ENCODE measurements at regions not wholly inside any gene's neighbourhood (a gene's known extent, or its start where the extent isn't known, plus 50 kb on each side); places are given as distances from the start of the nearest gene placed in this dataset.

- Histone ChIP-seq H3K9me3 (ENCODE audit: control insufficient read depth, insufficient read depth, low read length) (no peaks in the 10 kb centered on the region), H3K27me3 (ENCODE audit: control insufficient read depth, insufficient read depth, low read length) (no peaks in the 10 kb centered on the region), H3K4me3 (ENCODE audit: low read length) (no peak overlapping the region), H3K4me1 (ENCODE audit: control insufficient read depth, insufficient read depth, low read length) (peaks cover 13% of the 10 kb centered on the region), H3K36me3 (ENCODE audit: control insufficient read depth, insufficient read depth, low read length) (no peaks in the 10 kb centered on the region), H3K27ac (ENCODE audit: low read length) (no peak overlapping the region)
- no peak for DNase-seq
- Mint-ChIP-seq H3K4me1 (peaks cover 6 to 11% of the 10 kb centered on the region in 2 donors), H3K27ac (no peak overlapping the region), H3K27me3 (ENCODE audit: low read depth in 2 of 2) (peaks cover 12 to 15% of the 10 kb centered on the region in 2 donors), H3K4me3 (no peak overlapping the region), H3K9me3 (no peaks in the 10 kb centered on the region), H3K36me3 (no peaks in the 10 kb centered on the region)
- TF ChIP-seq CTCF (IDR thresholded peaks at IDR 0.05): no peak
- WGBS (ENCODE audit: insufficient coverage): 93% methylated on average over 4 of the region's 5 CpGs
- no peak for ATAC-seq
- intact Hi-C loops (cut with micrococcal nuclease): no loop called here
Measured at GRCh38 chr15:69858456-69858855, 239.3 kb downstream of the TLE3 start.

- TF ChIP-seq CTCF (IDR thresholded peaks at IDR 0.05): no peak
- Mint-ChIP-seq H3K27me3 (ENCODE audit: low read depth in 2 of 2) (peaks cover 12 to 15% of the 10 kb centered on the region in 2 donors), H3K27ac (no peak overlapping the region), H3K4me1 (peaks cover 6 to 11% of the 10 kb centered on the region in 2 donors), H3K36me3 (no peaks in the 10 kb centered on the region), H3K9me3 (no peaks in the 10 kb centered on the region), H3K4me3 (no peak overlapping the region)
- DNase-seq (no peak), ATAC-seq (no peak)
- no peak overlapping the region for H3K27ac ChIP-seq (ENCODE audit: low read length)
- no peaks in the 10 kb centered on the region for H3K9me3 ChIP-seq (ENCODE audit: control insufficient read depth, insufficient read depth, low read length)
- WGBS (ENCODE audit: insufficient coverage): 94% methylated on average over 5 of the region's 5 CpGs
- no peaks in the 10 kb centered on the region for H3K36me3 ChIP-seq (ENCODE audit: control insufficient read depth, insufficient read depth, low read length)
- H3K4me1 ChIP-seq (ENCODE audit: control insufficient read depth, insufficient read depth, low read length): peaks cover 13% of the 10 kb centered on the region
- no peak overlapping the region for H3K4me3 ChIP-seq (ENCODE audit: low read length)
- no peaks in the 10 kb centered on the region for H3K27me3 ChIP-seq (ENCODE audit: control insufficient read depth, insufficient read depth, low read length)
- intact Hi-C loops (cut with micrococcal nuclease): no loop called here
Measured at GRCh38 chr15:69859866-69860265, 237.9 kb downstream of the TLE3 start.

GRCh38 chr15:69860321-69860720 lies 237.4 kb downstream of the TLE3 start:
- no peaks in the 10 kb centered on the region for H3K9me3 ChIP-seq (ENCODE audit: control insufficient read depth, insufficient read depth, low read length)
- H3K27ac ChIP-seq (ENCODE audit: low read length): no peak overlapping the region
- WGBS (ENCODE audit: insufficient coverage): 91% methylated on average over 4 of the region's 7 CpGs
- DNase-seq (no peak), ATAC-seq (no peak)
- Mint-ChIP-seq H3K27ac (no peak overlapping the region), H3K9me3 (no peaks in the 10 kb centered on the region), H3K36me3 (no peaks in the 10 kb centered on the region), H3K4me3 (no peak overlapping the region), H3K27me3 (ENCODE audit: low read depth in 2 of 2) (peaks cover 12 to 15% of the 10 kb centered on the region in 2 donors), H3K4me1 (peaks cover 6 to 11% of the 10 kb centered on the region in 2 donors)
- H3K4me1 ChIP-seq (ENCODE audit: control insufficient read depth, insufficient read depth, low read length): peaks cover 13% of the 10 kb centered on the region
- TF ChIP-seq CTCF (IDR thresholded peaks at IDR 0.05): no peak
- no peaks in the 10 kb centered on the region for H3K36me3 ChIP-seq (ENCODE audit: control insufficient read depth, insufficient read depth, low read length)
- H3K4me3 ChIP-seq (ENCODE audit: low read length): no peak overlapping the region
- no peaks in the 10 kb centered on the region for H3K27me3 ChIP-seq (ENCODE audit: control insufficient read depth, insufficient read depth, low read length)
- intact Hi-C loops (cut with micrococcal nuclease): no loop called here

- Mint-ChIP-seq H3K9me3 (no peaks in the 10 kb centered on the region), H3K27ac (no peak overlapping the region), H3K4me1 (peaks cover 6 to 11% of the 10 kb centered on the region in 2 donors), H3K4me3 (no peak overlapping the region), H3K27me3 (ENCODE audit: low read depth in 2 of 2) (peaks cover 12 to 15% of the 10 kb centered on the region in 2 donors), H3K36me3 (no peaks in the 10 kb centered on the region)
- Histone ChIP-seq H3K36me3 (ENCODE audit: control insufficient read depth, insufficient read depth, low read length) (no peaks in the 10 kb centered on the region), H3K27ac (ENCODE audit: low read length) (no peak overlapping the region), H3K9me3 (ENCODE audit: control insufficient read depth, insufficient read depth, low read length) (no peaks in the 10 kb centered on the region), H3K27me3 (ENCODE audit: control insufficient read depth, insufficient read depth, low read length) (no peaks in the 10 kb centered on the region), H3K4me3 (ENCODE audit: low read length) (no peak overlapping the region), H3K4me1 (ENCODE audit: control insufficient read depth, insufficient read depth, low read length) (peaks cover 13% of the 10 kb centered on the region)
- intact Hi-C loops (cut with micrococcal nuclease): no loop called here
- TF ChIP-seq CTCF (IDR thresholded peaks at IDR 0.05): no peak
- ATAC-seq: no peak
- DNase-seq: no peak
- WGBS (ENCODE audit: insufficient coverage): 93% methylated on average over 9 of the region's 9 CpGs
Measured at GRCh38 chr15:69860921-69861320, 236.8 kb downstream of the TLE3 start.
